Neuronal stem cell (in vitro differentiated cells): ENCODE measurements at regions not wholly inside any gene's neighbourhood (a gene's known extent, or its start where the extent isn't known, plus 50 kb on each side); places are given as distances from the start of the nearest gene placed in this dataset.
"Not testable (repeated sequence)": the region's sequence is repeated elsewhere in the genome, so short reads cannot be mapped to it uniquely, and the experiment has no call there.

Experiments
- DNase-seq: peaks from one replicate; pipeline ENCODE4 v3.0.0-alpha.2; 2013; ENCODE audit warnings: low spot score
- H2AFZ ChIP-seq: one replicate; pipeline ENCODE4 v1.6.1; 2013; ENCODE audit warnings: mild to moderate bottlenecking, low read length, inconsistent platforms
- H2AK5ac ChIP-seq: 2 replicates; pipeline ENCODE4 v1.6.1; 2013; ENCODE audit warnings: low read depth, mild to moderate bottlenecking, inconsistent platforms, low read length, moderate library complexity, mixed read lengths
- H2BK120ac ChIP-seq: 2 replicates; pipeline ENCODE4 v1.6.1; 2013; ENCODE audit warnings: low read depth, mild to moderate bottlenecking, inconsistent platforms, low read length, moderate library complexity, mixed read lengths
- H2BK12ac ChIP-seq: one replicate; pipeline ENCODE4 v1.6.1; 2013; ENCODE audit warnings: low read length, inconsistent platforms
- H2BK15ac ChIP-seq: 2 replicates; pipeline ENCODE4 v1.6.1; 2013; ENCODE audit warnings: mild to moderate bottlenecking, low read length, inconsistent platforms, mixed read lengths
- H2BK5ac ChIP-seq: one replicate; pipeline ENCODE4 v1.6.1; 2013; ENCODE audit warnings: inconsistent platforms, mild to moderate bottlenecking, low read length, moderate library complexity
- H3K14ac ChIP-seq: one replicate; pipeline ENCODE4 v1.6.1; 2013; ENCODE audit warnings: low read length, inconsistent platforms
- H3K18ac ChIP-seq: 2 replicates; pipeline ENCODE4 v1.6.1; 2013; ENCODE audit warnings: low read length, inconsistent platforms
- H3K23ac ChIP-seq: 2 replicates; pipeline ENCODE4 v1.6.1; 2013; ENCODE audit warnings: low read depth, mild to moderate bottlenecking, mixed read lengths, low read length, inconsistent platforms; ENCODE audit not compliant: poor library complexity
- H3K27ac ChIP-seq: replicated peaks from 3 replicates; pipeline ENCODE4 v1.5.1; 2013; ENCODE audit warnings: low read length, inconsistent platforms
- H3K27me3 ChIP-seq, 3 experiments: 2 replicates each; pipeline ENCODE4 v1.6.1; 2013; ENCODE audit warnings: low read length in 3 of 3, mild to moderate bottlenecking in 2 of 3, inconsistent platforms in 1 of 3, low read depth in 1 of 3, mixed read lengths in 1 of 3, moderate library complexity in 1 of 3; ENCODE audit not compliant: control insufficient read depth in 3 of 3, insufficient read depth in 3 of 3
- H3K36me3 ChIP-seq, 2 donors: replicated peaks in 1 of 2; 2 replicates each; pipeline ENCODE4 v1.6.1; 2013; ENCODE audit warnings: low read length in 2 of 2; ENCODE audit not compliant: control insufficient read depth in 2 of 2, insufficient read depth in 2 of 2
- H3K4ac ChIP-seq: 2 replicates; pipeline ENCODE4 v1.6.1; 2013; ENCODE audit warnings: inconsistent platforms, mild to moderate bottlenecking, low read length, moderate library complexity
- H3K4me1 ChIP-seq, 2 donors: 1 replicate in 1 of 2; 2 replicates in 1 of 2; pipeline ENCODE4 v1.6.1; 2013; ENCODE audit warnings: low read length in 2 of 2, low read depth in 1 of 2; ENCODE audit not compliant: control insufficient read depth in 2 of 2, insufficient read depth in 1 of 2
- H3K4me2 ChIP-seq: one replicate; pipeline ENCODE4 v1.6.1; 2013; ENCODE audit warnings: mild to moderate bottlenecking, low read length, inconsistent platforms; ENCODE audit not compliant: insufficient read depth, poor library complexity, severe bottlenecking
- H3K4me3 ChIP-seq, 2 donors: 2 replicates each; pipeline ENCODE4 v1.5.1; 2013; ENCODE audit warnings: low read length in 2 of 2, mild to moderate bottlenecking in 2 of 2, inconsistent platforms in 1 of 2, moderate library complexity in 1 of 2
- H3K79me1 ChIP-seq: one replicate; pipeline ENCODE4 v1.6.1; 2013; ENCODE audit warnings: low read depth, mild to moderate bottlenecking, inconsistent platforms, low read length, moderate library complexity
- H3K9ac ChIP-seq: one replicate; pipeline ENCODE4 v1.6.1; 2013; ENCODE audit warnings: mild to moderate bottlenecking, low read depth, low read length, inconsistent platforms; ENCODE audit not compliant: poor library complexity
- H3K9me3 ChIP-seq, 2 donors: replicated peaks in 1 of 2; 2 replicates each; pipeline versions ENCODE3 to v1.6.1; 2013; ENCODE audit warnings: low read length in 2 of 2, mild to moderate bottlenecking in 2 of 2, inconsistent platforms in 1 of 2, low read depth in 1 of 2, mixed read lengths in 1 of 2, moderate library complexity in 1 of 2; ENCODE audit not compliant: control insufficient read depth in 2 of 2, insufficient read depth in 1 of 2
- H4K8ac ChIP-seq: one replicate; pipeline ENCODE4 v1.6.1; 2013; ENCODE audit warnings: low read depth, mild to moderate bottlenecking, inconsistent platforms, low read length, moderate library complexity
- H4K91ac ChIP-seq: one replicate; pipeline ENCODE4 v1.6.1; 2013; ENCODE audit warnings: low read length, low read depth, mild to moderate bottlenecking, inconsistent platforms; ENCODE audit not compliant: poor library complexity
- whole genome bisulfite sequencing, 2 donors: extraction: QIAGEN DNeasy Blood & Tissue Kit; methylation state at CpG; one replicate each; pipeline ENCODE4 v1.1.7; 2013; ENCODE audit warnings: missing lambda C conversion rate in 2 of 2, mixed read lengths in 1 of 2; ENCODE audit not compliant: insufficient read length in 2 of 2, insufficient replicate concordance in 1 of 2; ENCODE audit errors: extremely low coverage in 2 of 2; 5-methylcytosine and 5-hydroxymethylcytosine counted together

DNA sequence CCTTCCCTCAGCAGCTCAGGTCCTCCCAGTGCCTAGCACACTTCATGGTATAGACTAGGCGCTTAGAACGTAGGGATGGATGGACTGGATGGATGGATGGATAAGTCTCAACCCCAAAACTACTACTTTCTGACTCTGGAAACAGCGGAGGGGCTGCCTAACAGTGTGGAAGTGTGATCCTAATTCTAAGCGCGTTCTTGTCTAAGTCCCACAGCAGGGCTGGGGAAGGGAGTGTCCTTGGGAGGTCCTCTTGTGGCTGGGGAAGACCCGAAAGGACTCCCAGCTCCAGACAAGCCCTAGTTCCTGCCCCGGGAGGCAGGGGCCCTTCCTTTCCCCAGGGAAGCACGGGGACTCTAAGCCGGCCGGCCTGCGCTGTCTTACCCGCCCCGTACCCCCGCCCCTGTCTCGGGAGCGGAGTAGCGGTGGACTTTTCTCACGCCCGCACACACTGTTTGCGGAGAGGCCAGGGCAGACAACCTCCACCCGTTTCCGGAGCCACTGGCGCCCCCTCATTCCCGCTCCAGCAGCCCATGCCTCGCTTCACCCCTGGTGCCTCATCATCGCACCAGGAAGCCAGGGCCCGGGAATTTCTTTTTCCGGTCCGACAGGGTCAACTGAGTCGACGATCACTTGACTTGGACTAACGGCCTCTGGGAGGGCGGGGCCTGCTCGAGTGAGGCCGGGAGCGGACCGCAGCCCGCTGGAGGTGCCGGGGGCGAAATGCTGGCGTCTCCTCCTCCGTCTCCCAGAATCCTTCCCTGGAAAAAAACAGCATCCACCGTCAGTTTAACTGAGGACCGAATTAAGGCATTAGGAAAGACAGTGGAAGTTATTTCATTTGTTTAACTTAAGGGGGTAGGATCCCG, 133.3 kb downstream of the TBC1D2B start:
- H3K27me3 ChIP-seq: no peaks in the 10 kb centered on the region
- peak overlapping the region; percentile 34 for H3K4me2 ChIP-seq
- H2AFZ ChIP-seq: peak overlapping the region; percentile 87
- H2BK12ac ChIP-seq: no peak overlapping the region
- H3K4me3 ChIP-seq: peak overlapping the region; percentile 48 to 85
- H3K4me1 ChIP-seq: peaks cover 5 to 6% of the 10 kb centered on the region in 2 donors
- H2BK120ac ChIP-seq: no peak overlapping the region
- no peak overlapping the region for H4K8ac ChIP-seq
- WGBS, 2 donors: no CpG with 5 or more reads among the region's 45 CpGs
- H2AK5ac ChIP-seq: no peak overlapping the region
- peak; percentile 70 for DNase-seq
- H2BK15ac ChIP-seq: no peak overlapping the region
- no peak overlapping the region for H3K4ac ChIP-seq
- peak overlapping the region; percentile 85 for H3K23ac ChIP-seq
- H4K91ac ChIP-seq: no peak overlapping the region
- H3K27ac ChIP-seq: peak overlapping the region; percentile 55
- no peaks in the 10 kb centered on the region for H3K36me3 ChIP-seq
- H3K9ac ChIP-seq: peak overlapping the region; percentile 70
- no peak overlapping the region for H3K14ac ChIP-seq
- no peak overlapping the region for H2BK5ac ChIP-seq
- H3K9me3 ChIP-seq: no peaks in the 10 kb centered on the region
- H3K18ac ChIP-seq: peak overlapping the region; percentile 91
- H3K79me1 ChIP-seq: no peaks in the 10 kb centered on the region

- Histone ChIP-seq H2BK15ac (no peak overlapping the region), H2BK12ac (no peak overlapping the region), H3K9me3 (no peaks in the 10 kb centered on the region), H3K4me1 (peaks cover 5% of the 10 kb centered on the region in 2 donors), H4K91ac (no peak overlapping the region), H3K27me3 (no peaks in the 10 kb centered on the region), H3K9ac (no peak overlapping the region), H3K4me3 (no peak overlapping the region), H2AFZ (no peak overlapping the region), H4K8ac (no peak overlapping the region), H3K36me3 (no peaks in the 10 kb centered on the region), H2BK5ac (no peak overlapping the region), H3K4ac (no peak overlapping the region), H3K23ac (no peak overlapping the region), H3K27ac (no peak overlapping the region), H3K14ac (no peak overlapping the region), H2AK5ac (peak overlapping the region; percentile 11), H2BK120ac (no peak overlapping the region), H3K18ac (no peak overlapping the region), H3K4me2 (no peak overlapping the region), H3K79me1 (no peaks in the 10 kb centered on the region)
- DNase-seq: no peak
- WGBS, 2 donors: no CpG with 5 or more reads among the region's 6 CpGs
Measured at GRCh38 chr15:77942611-77943211, 134.8 kb downstream of the TBC1D2B start.

DNA sequence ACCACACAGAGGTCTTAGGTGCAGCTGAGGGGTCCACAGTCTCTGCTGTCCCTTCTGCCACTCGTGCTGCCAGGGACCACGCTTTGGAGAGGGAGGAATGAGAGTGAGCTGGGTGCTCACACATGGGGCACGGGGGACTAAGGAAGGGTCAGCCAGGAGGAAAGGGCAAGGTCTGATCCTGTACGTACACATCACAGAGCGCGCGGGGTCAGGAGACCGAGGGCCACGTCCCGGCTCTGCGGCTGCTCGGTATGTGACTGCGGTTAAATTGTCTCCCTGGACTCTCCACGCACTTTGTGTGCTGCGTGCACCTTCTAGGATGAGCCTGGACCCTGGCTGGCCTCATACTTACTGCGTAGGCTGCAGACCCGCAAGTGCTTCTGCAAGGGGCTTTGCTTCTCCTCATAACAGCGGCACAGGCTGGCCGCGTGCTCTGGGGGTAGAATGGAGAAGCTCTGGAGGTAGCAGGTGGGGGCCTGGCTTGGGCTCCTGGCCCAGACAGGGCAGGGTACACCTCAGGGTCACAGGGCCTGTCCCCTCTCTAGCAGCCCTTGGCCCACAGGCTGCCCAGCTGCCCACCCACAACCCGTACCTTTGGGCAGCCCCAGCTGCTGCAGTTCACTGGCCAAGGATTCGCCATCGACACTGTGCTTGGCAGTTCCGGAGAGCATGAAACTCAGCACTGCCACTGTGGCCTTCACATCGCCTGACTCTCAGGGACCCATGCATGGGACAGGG, 136.3 kb downstream of the TBC1D2B start:
- H4K8ac ChIP-seq, H3K4me2 ChIP-seq, H3K23ac ChIP-seq, H3K4ac ChIP-seq, H4K91ac ChIP-seq, H3K14ac ChIP-seq, H2BK5ac ChIP-seq, H3K27ac ChIP-seq, H3K36me3 ChIP-seq, H2BK12ac ChIP-seq, H3K79me1 ChIP-seq, H3K9ac ChIP-seq, H2AFZ ChIP-seq, H2BK120ac ChIP-seq, H3K18ac ChIP-seq, H2BK15ac ChIP-seq, H3K4me3 ChIP-seq, H3K27me3 ChIP-seq, H3K9me3 ChIP-seq, DNase-seq, H3K4me1 ChIP-seq, H2AK5ac ChIP-seq: not testable (repeated sequence)
- no CpG with 5 or more reads among the region's 25 CpGs for WGBS, 2 donors
